Bone marrow (tissue), 2 donors: ENCODE measurements at regions not wholly inside any gene's neighbourhood (a gene's known extent, or its start where the extent isn't known, plus 50 kb on each side); places are given as distances from the start of the nearest gene placed in this dataset.
"Not testable (repeated sequence)": the region's sequence is repeated elsewhere in the genome, so short reads cannot be mapped to it uniquely, and the experiment has no call there.

Source experiments
- DNase-seq, 2 donors: peaks; one replicate each; lab custom pipeline; 2025; lab: John Stamatoyannopoulos, UW

- DNase-seq: no peak
Measured at GRCh38 chr3:39657075-39657474, 152.3 kb upstream of the MYRIP start.

- no peak for DNase-seq
Measured at GRCh38 chr3:39657775-39658174, 151.6 kb upstream of the MYRIP start.

DNA sequence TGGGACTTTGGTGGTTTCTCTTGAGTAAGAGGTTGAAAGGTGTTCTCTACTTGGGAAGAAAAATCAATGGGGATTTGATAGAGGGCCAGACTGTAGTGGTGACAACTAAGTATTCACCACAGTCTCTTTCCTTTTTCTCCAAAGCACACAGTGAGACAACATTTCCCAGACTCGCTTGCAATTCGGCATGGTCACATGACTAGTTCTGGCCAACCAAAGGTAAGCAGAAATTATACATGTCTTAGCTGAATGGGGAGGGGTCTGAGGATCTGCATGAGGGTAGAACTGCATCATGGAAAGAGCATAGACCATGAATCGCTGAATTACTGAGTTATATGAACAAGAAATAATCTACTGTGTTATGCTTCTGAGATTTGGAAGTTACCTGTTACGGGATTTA lies 144.5 kb upstream of the MYRIP start:
- DNase-seq: no peak

DNA sequence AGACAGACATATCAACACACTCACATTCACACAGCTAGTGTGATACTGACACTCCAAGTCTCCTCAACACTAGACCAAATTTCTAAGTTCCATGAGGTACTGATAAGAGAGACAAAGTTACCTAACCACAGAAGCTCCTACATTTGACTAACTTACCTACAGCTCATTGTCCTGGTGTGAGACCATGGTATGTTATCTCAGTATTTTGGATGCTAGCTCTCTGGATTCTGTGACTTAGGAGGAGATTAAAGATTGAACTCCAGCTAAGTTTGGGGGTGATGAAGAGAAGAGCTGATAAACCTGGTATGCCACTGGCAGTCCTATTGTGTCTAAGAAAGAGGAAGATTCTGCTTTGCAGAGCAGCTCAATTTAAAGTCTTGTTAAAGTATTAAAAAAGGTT lies 144.0 kb upstream of the MYRIP start:
- DNase-seq: no peak

DNA sequence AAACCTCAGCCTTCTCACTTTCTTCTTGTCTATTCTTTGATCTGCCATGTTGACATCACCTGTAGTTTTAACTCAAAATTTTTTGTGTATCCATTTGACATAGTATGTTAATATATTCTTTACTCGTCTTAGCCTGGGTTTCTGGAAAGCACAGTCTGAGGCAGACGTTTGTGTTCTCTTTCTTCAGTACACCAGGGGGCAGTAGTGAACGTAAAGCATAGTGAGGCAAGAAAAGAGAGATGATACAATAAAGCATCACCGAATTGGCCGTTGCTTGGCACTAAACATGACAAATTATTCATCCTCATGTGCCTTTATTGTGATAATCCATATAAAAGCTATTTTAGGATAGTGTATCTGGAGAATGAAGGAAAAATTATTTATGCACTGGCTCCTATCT lies 141.0 kb upstream of the MYRIP start:
- peak in 1 of 2 donors; percentile 11 for DNase-seq

DNA sequence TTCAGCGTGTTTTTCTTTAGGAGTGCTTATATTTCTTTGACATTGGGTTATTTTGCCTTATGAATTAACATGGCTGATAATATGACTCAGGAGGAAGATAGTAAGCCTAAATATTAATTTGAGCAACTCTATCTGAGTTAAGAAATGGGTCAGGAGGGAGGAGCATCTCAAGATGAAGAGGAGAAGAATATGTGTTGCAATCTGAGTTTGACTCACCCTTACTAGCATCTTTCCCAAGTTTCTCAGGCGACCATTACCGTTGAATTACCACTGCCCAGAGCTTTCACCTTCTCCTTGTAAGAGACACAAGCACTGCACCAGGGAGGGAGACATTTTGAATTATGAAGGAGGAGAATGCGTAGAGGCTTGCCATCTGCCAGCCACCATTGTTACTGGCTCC lies 138.3 kb upstream of the MYRIP start:
- DNase-seq: no peak

DNA sequence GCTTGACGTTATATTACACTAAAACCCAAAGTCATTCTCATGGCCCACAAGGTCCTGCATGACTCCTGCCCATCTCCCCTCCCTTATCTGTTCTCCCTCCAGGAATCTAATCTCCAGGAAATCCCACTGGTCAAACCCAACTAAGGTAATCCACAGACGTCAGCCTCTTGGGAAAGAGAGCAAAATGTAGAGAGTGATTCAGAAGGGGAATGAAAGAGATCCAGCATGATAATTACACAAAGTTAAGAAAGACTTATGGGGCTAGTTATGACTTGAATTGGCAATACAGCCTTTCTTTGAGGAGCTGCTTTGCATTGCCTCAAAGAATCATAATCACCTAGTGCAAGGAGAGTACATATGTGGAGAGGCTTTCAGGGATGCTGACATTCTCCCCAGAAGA lies 137.8 kb upstream of the MYRIP start:
- DNase-seq: no peak

DNA sequence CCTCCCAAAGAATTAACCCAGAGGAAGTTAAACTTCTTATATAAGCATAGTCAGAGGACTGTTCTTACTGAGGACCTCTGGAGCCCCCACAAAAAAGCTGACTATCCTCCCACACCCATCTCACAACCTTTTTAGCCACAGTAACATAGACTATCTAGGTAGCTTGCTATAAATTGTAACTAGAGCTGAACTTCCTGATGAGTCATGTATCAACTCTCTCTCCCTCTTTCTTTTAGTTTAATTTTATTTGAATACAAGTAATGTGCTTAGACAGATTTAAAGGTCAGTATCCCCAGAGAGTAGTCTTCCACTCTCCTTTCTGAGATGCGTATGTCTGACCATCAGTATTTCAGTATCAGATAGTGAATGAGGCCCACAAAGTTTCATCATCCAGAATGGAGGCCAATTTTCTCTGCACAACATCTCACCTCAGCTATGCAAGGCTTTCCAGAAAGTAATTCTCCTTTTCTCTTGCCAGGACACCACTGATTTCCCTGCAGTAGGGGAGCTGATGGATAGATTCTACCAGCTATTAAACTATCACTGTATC lies 104.0 kb upstream of the MYRIP start:
- no peak for DNase-seq

DNA sequence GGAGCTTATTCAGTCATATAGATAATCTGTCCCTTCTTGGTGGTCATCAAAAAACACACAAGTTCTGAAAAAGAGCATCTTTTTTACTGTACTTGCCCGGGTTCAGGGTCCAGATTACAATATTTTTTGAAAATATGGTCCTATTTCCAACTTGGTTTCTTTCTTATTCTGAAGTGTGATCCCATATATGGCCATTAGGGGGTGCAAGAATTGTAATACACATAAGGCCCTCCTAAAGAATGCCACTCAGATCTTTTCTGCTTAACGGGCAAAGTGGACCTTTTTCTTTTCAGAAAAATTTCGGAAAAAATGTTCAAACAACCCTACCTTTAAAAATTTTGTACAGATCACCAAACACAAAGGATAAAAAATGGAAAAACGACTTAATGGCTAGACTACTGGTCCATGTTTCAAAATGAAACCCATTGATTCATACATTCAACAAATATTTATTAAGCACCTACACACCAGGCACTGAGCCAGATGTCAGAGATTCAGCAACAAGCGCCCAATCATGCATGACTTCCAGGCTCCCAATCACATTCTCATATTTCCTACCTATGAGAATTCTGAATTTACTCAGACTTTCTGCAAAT lies 102.0 kb upstream of the MYRIP start:
- DNase-seq: no peak

DNA sequence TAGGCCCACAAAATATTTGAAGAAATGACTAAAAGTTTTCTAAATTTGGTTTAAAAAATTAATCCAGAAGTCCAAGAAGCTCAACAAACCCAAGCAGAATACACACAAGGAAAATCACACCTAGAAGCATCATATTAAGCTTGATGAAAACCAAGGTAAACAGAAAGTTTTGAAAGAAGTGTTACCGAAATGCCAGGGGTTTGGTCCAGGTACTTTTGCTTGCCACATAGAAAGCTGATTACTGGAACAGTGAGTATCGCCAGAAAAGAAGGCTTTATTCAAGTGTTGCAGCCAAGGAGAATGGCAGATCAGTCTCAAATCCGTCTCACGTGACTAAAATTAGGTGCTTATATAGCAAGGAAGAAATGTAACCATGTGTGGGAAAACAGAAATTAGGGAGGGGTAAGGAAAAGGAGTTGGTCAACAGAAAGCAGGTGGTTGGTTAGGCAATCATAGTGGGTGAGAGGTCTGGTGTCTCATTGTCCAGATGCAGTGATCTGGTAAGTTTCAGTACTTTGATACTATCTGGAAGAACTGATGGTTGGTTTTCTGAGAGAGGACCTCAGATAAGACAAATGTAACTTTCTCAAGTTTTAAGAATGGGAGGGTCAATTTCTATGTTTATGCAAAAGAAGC lies 96.9 kb upstream of the MYRIP start:
- no peak for DNase-seq

DNA sequence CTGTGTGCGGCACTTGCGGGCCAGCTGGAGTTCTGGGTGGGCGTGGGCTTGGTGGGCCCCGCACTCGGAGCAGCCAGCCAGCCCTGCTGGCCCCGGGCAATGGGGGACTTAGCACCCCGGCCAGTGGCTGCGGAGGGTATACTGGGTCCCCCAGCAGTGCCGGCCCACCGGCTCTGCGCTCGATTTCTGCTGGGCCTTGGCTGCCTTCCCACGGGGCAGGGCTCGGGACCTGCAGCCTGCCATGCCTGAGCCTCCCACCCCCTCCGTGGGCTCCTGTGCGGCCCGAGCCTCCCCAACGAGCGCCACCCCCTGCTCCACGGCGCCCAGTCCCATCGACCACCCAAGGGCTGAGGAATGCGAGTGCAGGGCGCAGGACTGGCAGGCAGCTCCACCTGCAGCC lies 96.1 kb upstream of the MYRIP start:
- not testable (repeated sequence) for DNase-seq

- no peak for DNase-seq
Measured at GRCh38 chr3:39716849-39717248, 92.6 kb upstream of the MYRIP start.

- DNase-seq: no peak
Measured at GRCh38 chr3:39718674-39719595, 90.5 kb upstream of the MYRIP start.

DNA sequence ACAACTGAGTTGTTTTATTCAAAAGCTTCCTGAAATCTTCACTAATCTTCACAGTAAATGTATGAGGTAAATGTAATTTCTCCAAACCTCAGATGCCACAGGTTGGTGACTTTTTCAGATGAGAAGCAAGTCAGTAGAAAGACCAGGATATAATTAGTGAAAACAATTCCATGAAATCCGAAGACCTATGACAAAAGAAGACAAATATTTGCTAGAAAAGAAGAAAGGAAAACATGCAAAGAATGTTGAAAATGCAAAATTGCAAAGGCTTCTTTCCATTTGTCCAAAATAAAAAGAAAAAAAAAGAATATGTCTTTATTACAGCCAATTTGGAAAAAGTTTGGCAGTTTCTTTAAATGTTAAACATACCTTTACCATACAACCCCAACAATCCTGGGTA lies 88.3 kb upstream of the MYRIP start:
- no peak for DNase-seq

DNA sequence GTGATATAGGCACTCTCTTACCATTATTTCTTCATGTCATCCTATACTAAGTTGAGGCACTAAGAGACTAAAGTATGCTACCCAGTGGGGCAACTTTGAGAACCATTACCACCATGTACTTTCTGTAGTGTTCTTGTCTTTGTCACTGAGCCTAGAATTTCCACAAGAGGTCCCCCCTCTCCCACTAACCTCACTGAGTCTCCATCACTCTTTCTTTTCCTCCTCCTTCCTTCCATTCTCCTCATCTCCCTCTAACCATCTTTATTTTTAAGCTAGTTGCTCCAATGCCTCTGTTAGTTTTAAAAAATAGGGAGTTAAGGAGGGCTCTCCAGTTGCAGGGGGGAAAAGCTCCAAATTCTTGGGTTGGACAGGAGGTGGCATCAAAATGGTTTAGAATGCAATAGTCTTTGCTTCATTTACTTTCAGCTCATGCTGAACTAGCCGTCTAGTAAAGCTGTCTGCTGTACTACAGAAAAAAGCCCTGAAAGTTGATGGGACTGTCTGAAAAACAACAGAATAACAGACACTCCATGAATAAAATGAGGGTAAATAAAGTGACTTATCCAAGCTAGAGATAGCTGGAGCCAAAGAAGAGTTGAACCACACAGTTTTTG lies 85.1 kb upstream of the MYRIP start:
- DNase-seq: no peak

DNA sequence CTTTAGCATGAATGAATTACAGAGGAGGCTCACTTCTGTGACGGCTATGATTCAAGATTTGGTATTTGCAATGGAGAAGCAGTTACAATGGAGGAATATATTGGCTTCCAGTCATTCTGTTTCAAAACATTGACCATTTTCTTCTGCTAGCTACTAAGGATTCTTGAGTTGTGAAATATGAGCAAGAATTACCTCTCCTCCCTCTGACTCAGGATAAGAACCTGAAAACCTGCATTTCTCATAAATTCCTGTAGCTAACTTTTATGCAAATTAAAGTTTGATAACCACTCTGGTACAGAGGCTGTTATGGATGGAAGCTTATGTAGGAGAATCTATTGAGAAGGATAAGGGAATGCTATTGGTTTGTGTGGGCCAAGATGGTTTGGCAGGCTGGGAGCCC lies 84.1 kb upstream of the MYRIP start:
- no peak for DNase-seq

GRCh38 chr3:39727415-39727814 lies 82.0 kb upstream of the MYRIP start:
- DNase-seq: no peak

GRCh38 chr3:39733804-39734203 lies 75.6 kb upstream of the MYRIP start:
- DNase-seq: no peak

GRCh38 chr3:39739658-39740057 lies 69.8 kb upstream of the MYRIP start:
- DNase-seq: not testable (repeated sequence)

GRCh38 chr3:39744746-39745145 lies 64.7 kb upstream of the MYRIP start:
- DNase-seq: no peak

DNA sequence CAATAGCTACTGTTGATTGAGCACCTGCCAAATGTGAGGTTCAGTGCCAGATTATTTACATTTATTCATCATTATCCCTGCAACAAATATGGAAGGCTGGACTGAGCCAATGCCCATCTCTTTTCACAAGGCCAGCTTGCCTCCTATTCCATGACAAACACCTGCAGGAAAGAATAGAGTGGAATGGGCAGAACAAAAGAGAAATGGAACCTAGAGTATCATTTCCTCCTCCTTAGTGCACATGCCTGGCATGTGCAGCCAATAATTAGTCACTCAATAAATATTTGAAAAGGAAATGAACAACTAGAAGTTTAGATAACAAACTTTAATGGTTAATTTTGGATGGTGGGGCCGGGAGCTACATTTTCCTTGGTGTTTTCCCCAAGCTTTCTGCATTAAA lies 61.4 kb upstream of the MYRIP start:
- no peak for DNase-seq

- DNase-seq: no peak
Measured at GRCh38 chr3:39748763-39749162, 60.6 kb upstream of the MYRIP start.
